H1 (cell line): ENCODE measurements at regions not wholly inside any gene's neighbourhood (a gene's known extent, or its start where the extent isn't known, plus 50 kb on each side); places are given as distances from the start of the nearest gene placed in this dataset.

Experiments
- CTCF ChIA-PET: fragments of 300-600 bp; sonication (Branson Sonifier 250); formaldehyde crosslinking; loops from one replicate; lab custom pipeline; 2021; ENCODE audit not compliant: partially characterized antibody; lab: Charles Lee
- POLR2A ChIA-PET: fragments of 300-600 bp; sonication (Branson Sonifier 250); formaldehyde crosslinking; loops from one replicate; lab custom pipeline; 2021; ENCODE audit warnings: inconsistent platforms; ENCODE audit not compliant: partially characterized antibody; lab: Charles Lee
- DNase-seq, 2 experiments: peaks; one replicate each; pipeline versions ENCODE4 v3.0.0 to v3.0.0-alpha.2; 2010 to 2022; ENCODE audit warnings: low spot score in 2 of 2, low read depth in 1 of 2, mixed read lengths in 1 of 2
- FAIRE-seq: peaks from 2 replicates; lab custom pipeline; 2011; peaks lifted over from hg19 to GRCh38; lab: Jason Lieb, UNC
- H2AFZ ChIP-seq: 2 replicates; pipeline ENCODE4 v1.8.1; 2012; ENCODE audit warnings: low read length, inconsistent platforms
- H2AK5ac ChIP-seq: 2 replicates; pipeline ENCODE4 v1.6.1; 2013; ENCODE audit warnings: low read depth, low read length
- H2BK120ac ChIP-seq: replicated peaks from 2 replicates; pipeline ENCODE3; 2013; ENCODE audit warnings: low read depth, low read length, inconsistent platforms
- H2BK12ac ChIP-seq: 2 replicates; pipeline ENCODE4 v1.6.1; 2013; ENCODE audit warnings: low read depth, low read length
- H2BK15ac ChIP-seq: 2 replicates; pipeline ENCODE4 v1.6.1; 2013; ENCODE audit warnings: low read length
- H2BK20ac ChIP-seq: 2 replicates; pipeline ENCODE4 v1.6.1; 2013; ENCODE audit warnings: low read length
- H2BK5ac ChIP-seq: 2 replicates; pipeline ENCODE4 v1.6.1; 2013; ENCODE audit warnings: low read depth, low read length
- H3K14ac ChIP-seq: 2 replicates; pipeline ENCODE4 v1.6.1; 2013; ENCODE audit warnings: inconsistent platforms; ENCODE audit not compliant: insufficient read length
- H3K18ac ChIP-seq: 2 replicates; pipeline ENCODE4 v1.6.1; 2013; ENCODE audit warnings: low read length; ENCODE audit errors: extremely low read depth
- H3K23ac ChIP-seq: 2 replicates; pipeline ENCODE4 v1.6.1; 2013; ENCODE audit warnings: inconsistent platforms; ENCODE audit not compliant: insufficient read length
- H3K23me2 ChIP-seq: 2 replicates; pipeline ENCODE4 v1.6.1; 2013; ENCODE audit warnings: low read depth, low read length
- H3K27ac ChIP-seq: 2 replicates; pipeline ENCODE4 v1.6.1; 2011; ENCODE audit warnings: low read depth, low read length, inconsistent platforms
- H3K27me3 ChIP-seq, 4 experiments: replicated peaks in 1 of 4; 1 replicate in 1 of 4; 2 replicates in 3 of 4; pipeline versions ENCODE4 v1.6.1 to v1.8.1; 2011 to 2013; ENCODE audit warnings: low read length in 3 of 4, mild to moderate bottlenecking in 3 of 4, inconsistent platforms in 2 of 4, mixed read lengths in 2 of 4, moderate library complexity in 1 of 4; ENCODE audit not compliant: control insufficient read depth in 3 of 4, insufficient read depth in 3 of 4; ENCODE audit errors: extremely low read depth in 1 of 4
- H3K36me3 ChIP-seq, 4 experiments: 2 replicates each; pipeline versions ENCODE4 v1.6.1 to v1.8.1; 2011 to 2013; ENCODE audit warnings: mild to moderate bottlenecking in 4 of 4, low read length in 3 of 4, moderate library complexity in 2 of 4, control low read depth in 1 of 4, inconsistent platforms in 1 of 4; ENCODE audit not compliant: insufficient read depth in 4 of 4, control insufficient read depth in 2 of 4
- H3K4ac ChIP-seq: replicated peaks from 2 replicates; pipeline ENCODE3; 2013; ENCODE audit warnings: low read length, low read depth, mixed read lengths, inconsistent platforms; ENCODE audit not compliant: insufficient read length
- H3K4me1 ChIP-seq, 4 experiments: replicated peaks in 1 of 4; 1 replicate in 1 of 4; 2 replicates in 3 of 4; pipeline versions ENCODE4 v1.6.1 to v1.8.1; 2011 to 2013; ENCODE audit warnings: low read length in 3 of 4, inconsistent platforms in 2 of 4, mixed read lengths in 1 of 4; ENCODE audit not compliant: insufficient read depth in 4 of 4, control insufficient read depth in 3 of 4
- H3K4me2 ChIP-seq, 2 experiments: 2 replicates each; pipeline versions ENCODE4 v1.6.1 to v1.8.1; 2011 to 2013; ENCODE audit warnings: low read depth in 2 of 2, low read length in 2 of 2, control low read depth in 1 of 2, inconsistent platforms in 1 of 2, mild to moderate bottlenecking in 1 of 2; ENCODE audit not compliant: insufficient read depth in 1 of 2
- H3K4me3 ChIP-seq, 4 experiments: fragments of 200-600, 300-600 bp in 1 of 4; sonication (generic), shearing (Covaris generic), sonication (Bioruptor Twin) in 1 of 4; 2 replicates each; pipeline versions ENCODE4 v1.5.1 to v1.8.1; 2011 to 2016; ENCODE audit warnings: low read length in 4 of 4, low read depth in 3 of 4, control low read depth in 2 of 4, inconsistent platforms in 2 of 4, mild to moderate bottlenecking in 2 of 4, mixed read lengths in 1 of 4, moderate library complexity in 1 of 4; ENCODE audit not compliant: insufficient read depth in 2 of 4; ENCODE audit errors: extremely low read depth in 1 of 4
- H3K56ac ChIP-seq: replicated peaks from 2 replicates; pipeline ENCODE3; 2013; ENCODE audit warnings: low read depth, mild to moderate bottlenecking, mixed read lengths, low read length, inconsistent platforms; ENCODE audit not compliant: insufficient read length
- H3K79me1 ChIP-seq: 2 replicates; pipeline ENCODE4 v1.6.1; 2013; ENCODE audit warnings: low read depth, low read length, control low read depth
- H3K79me2 ChIP-seq, 2 experiments: 2 replicates each; pipeline versions ENCODE4 v1.6.1 to v1.8.1; 2012 to 2013; ENCODE audit warnings: low read length in 2 of 2, mild to moderate bottlenecking in 2 of 2, inconsistent platforms in 1 of 2; ENCODE audit not compliant: insufficient read depth in 2 of 2, control insufficient read depth in 1 of 2
- H3K9ac ChIP-seq, 4 experiments: replicated peaks in 1 of 4; 1 replicate in 1 of 4; 2 replicates in 3 of 4; pipeline versions ENCODE4 v1.6.1 to v1.8.1; 2011 to 2013; ENCODE audit warnings: low read depth in 3 of 4, low read length in 3 of 4, control low read depth in 2 of 4, mild to moderate bottlenecking in 2 of 4, moderate library complexity in 2 of 4, inconsistent platforms in 1 of 4; ENCODE audit errors: extremely low read depth in 1 of 4
- H3K9me3 ChIP-seq, 2 experiments: 2 replicates each; pipeline versions ENCODE4 v1.6.1 to v1.8.1; 2012 to 2013; ENCODE audit warnings: mild to moderate bottlenecking in 2 of 2, moderate library complexity in 2 of 2, control low read depth in 1 of 2, inconsistent platforms in 1 of 2, low read depth in 1 of 2, low read length in 1 of 2, mixed read lengths in 1 of 2; ENCODE audit not compliant: insufficient read depth in 2 of 2
- H4K20me1 ChIP-seq, 2 experiments: replicated peaks in 1 of 2; 2 replicates each; pipeline versions ENCODE3 to v1.8.1; 2011 to 2013; ENCODE audit warnings: inconsistent platforms in 2 of 2, low read length in 2 of 2, mild to moderate bottlenecking in 1 of 2; ENCODE audit not compliant: insufficient read depth in 2 of 2, control insufficient read depth in 1 of 2
- H4K5ac ChIP-seq: 2 replicates; pipeline ENCODE4 v1.6.1; 2013; ENCODE audit warnings: low read length, low read depth, mixed read lengths, inconsistent platforms; ENCODE audit not compliant: insufficient read length
- H4K8ac ChIP-seq: 2 replicates; pipeline ENCODE4 v1.8.0; 2013; ENCODE audit warnings: mild to moderate bottlenecking, moderate library complexity, low read length, inconsistent platforms; ENCODE audit not compliant: insufficient read depth; ENCODE audit errors: extremely low read depth
- H4K91ac ChIP-seq: replicated peaks from 2 replicates; pipeline ENCODE3; 2013; ENCODE audit warnings: low read length, mixed read lengths, inconsistent platforms; ENCODE audit not compliant: insufficient read length
- CHD1 ChIP-seq: IDR thresholded peaks from 2 replicates; pipeline ENCODE4 v1.6.1; 2012; ENCODE audit warnings: low read depth, low read length, improper control_type of control experiment
- CTBP2 ChIP-seq: IDR thresholded peaks from 2 replicates; pipeline ENCODE4 v1.7.0; 2011; ENCODE audit warnings: borderline replicate concordance, mild to moderate bottlenecking, moderate library complexity, mixed read lengths, low read length; ENCODE audit not compliant: insufficient read depth, insufficient read length
- EZH2 ChIP-seq: fragments of 200-600 bp; sonication (generic); IDR thresholded peaks from 2 replicates; pipeline ENCODE4 v1.7.1; 2012; ENCODE audit warnings: low read depth, mild to moderate bottlenecking, moderate library complexity, low read length, inconsistent platforms; ENCODE audit not compliant: severe bottlenecking
- HDAC6 ChIP-seq: IDR thresholded peaks from one replicate; pipeline ENCODE4 v1.7.1; 2012; ENCODE audit warnings: low read depth, mild to moderate bottlenecking, inconsistent platforms, low read length, moderate library complexity
- JUN ChIP-seq: IDR thresholded peaks from 2 replicates; pipeline ENCODE4 v1.6.1; 2011; ENCODE audit warnings: low read depth, mild to moderate bottlenecking, improper control_type of control experiment, low read length
- MAX ChIP-seq: IDR thresholded peaks from 2 replicates; pipeline ENCODE4 v1.6.1; 2012; ENCODE audit warnings: inconsistent platforms
- PHF8 ChIP-seq: fragments of 200-600 bp; sonication (generic); conservative IDR thresholded peaks from 2 replicates; pipeline ENCODE4 v1.7.1; 2012; ENCODE audit warnings: low read depth, mild to moderate bottlenecking, inconsistent platforms, low read length, moderate library complexity
- POLR2A ChIP-seq, 2 experiments: IDR thresholded peaks; 1 replicate in 1 of 2; 2 replicates in 1 of 2; pipeline ENCODE4 v1.6.1; 2011; ENCODE audit warnings: low read depth in 2 of 2, low read length in 2 of 2, mild to moderate bottlenecking in 2 of 2; ENCODE audit errors: control extremely low read depth in 1 of 2
- SIRT6 ChIP-seq: IDR thresholded peaks from one replicate; pipeline ENCODE4 v1.7.1; 2012; ENCODE audit warnings: low read length, inconsistent platforms
- SRF ChIP-seq: IDR thresholded peaks from 2 replicates; pipeline ENCODE4 v1.6.1; 2011; ENCODE audit warnings: mild to moderate bottlenecking, low read depth, low read length, moderate library complexity
- TBP ChIP-seq: IDR thresholded peaks from 2 replicates; pipeline ENCODE4 v1.6.1; 2011; ENCODE audit warnings: low read depth, low read length, improper control_type of control experiment
- TCF12 ChIP-seq: IDR thresholded peaks from 2 replicates; pipeline ENCODE4 v1.6.1; 2011; ENCODE audit warnings: low read depth, mild to moderate bottlenecking, low read length
- WGBS, 2 experiments: shearing (Covaris generic) in 1 of 2; methylation state at CpG; one replicate each; pipeline versions ENCODE4 v1.1.6 to v1.1.7; 2013 to 2015; ENCODE audit warnings: low lambda C conversion rate in 2 of 2, mixed read lengths in 2 of 2, inconsistent platforms in 1 of 2, low coverage in 1 of 2, missing lambda C conversion rate in 1 of 2; ENCODE audit not compliant: insufficient replicate concordance in 2 of 2, insufficient coverage in 1 of 2, insufficient read length in 1 of 2; ENCODE audit errors: extremely low coverage in 1 of 2, missing lambda C conversion rate in 1 of 2; 5-methylcytosine and 5-hydroxymethylcytosine counted together

DNA sequence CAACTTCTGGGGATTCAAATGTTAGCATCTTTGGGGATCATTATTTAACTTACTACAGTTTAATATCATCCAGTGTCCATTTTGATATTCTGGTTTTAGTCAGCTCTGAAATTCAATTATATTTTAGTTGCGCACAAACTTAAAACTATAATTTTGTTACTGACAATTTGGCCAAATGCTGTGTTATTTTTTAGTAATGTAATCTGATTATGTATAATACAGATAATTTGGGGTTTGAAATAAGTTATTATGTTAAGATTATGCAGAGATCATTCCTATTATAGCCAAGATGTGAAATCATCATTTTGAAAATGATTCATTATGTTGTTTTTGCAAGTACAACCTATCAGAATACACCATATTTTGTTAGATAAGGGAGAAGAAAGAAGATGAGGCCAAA, 706.1 kb downstream of the ROBO2 start:
- ChIA-PET CTCF (no interaction called here), POLR2A (no interaction called here)
- Histone ChIP-seq H3K14ac (no peak overlapping the region), H3K56ac (no peak overlapping the region), H4K8ac (no peak overlapping the region), H3K18ac (no peak overlapping the region), H3K79me2 (no peaks in the 10 kb centered on the region), H3K9ac (no peak overlapping the region), H4K91ac (no peak overlapping the region), H2AFZ (no peak overlapping the region), H3K4me3 (no peak overlapping the region), H2AK5ac (no peak overlapping the region), H3K27ac (no peak overlapping the region), H2BK15ac (no peak overlapping the region), H3K79me1 (no peaks in the 10 kb centered on the region), H3K9me3 (no peaks in the 10 kb centered on the region), H4K5ac (no peak overlapping the region), H2BK120ac (no peak overlapping the region), H3K4ac (no peak overlapping the region), H3K4me1 (no peaks in the 10 kb centered on the region), H2BK5ac (no peak overlapping the region), H3K23me2 (no peaks in the 10 kb centered on the region), H2BK12ac (no peak overlapping the region), H3K27me3 (no peaks in the 10 kb centered on the region), H3K36me3 (no peaks in the 10 kb centered on the region), H2BK20ac (no peak overlapping the region), H3K4me2 (no peak overlapping the region), H4K20me1 (no peaks in the 10 kb centered on the region), H3K23ac (no peak overlapping the region)
- DNase-seq (no peak), FAIRE-seq (no peak)
- no peak for TF ChIP-seq TBP
- no peak for TF ChIP-seq EZH2
- TF ChIP-seq PHF8 = no peak
- no peak for TF ChIP-seq HDAC6
- TF ChIP-seq MAX = no peak
- TF ChIP-seq CHD1 = no peak
- no peak for TF ChIP-seq CTBP2
- no peak for TF ChIP-seq TCF12
- no peak for TF ChIP-seq POLR2A (IDR thresholded peaks at IDR 0.05; ENCODE audit: control extremely low read depth in 1 of 2, low read depth in 2 of 2, low read length in 2 of 2)
- no peak for TF ChIP-seq JUN
- no peak for TF ChIP-seq SRF
- TF ChIP-seq SIRT6 = no peak
- 93% methylated on average over 1 of the region's 1 CpG; no CpG with 5 or more reads in 1 of the 2 experiments for WGBS, 2 experiments
